ENCODE measurements at regions not wholly inside any gene's neighbourhood (a gene's known extent, or its start where the extent isn't known, plus 50 kb on each side); places are given as distances from the start of the nearest gene placed in this dataset.
A peak's percentile ranks its signal among the peaks of the same experiment; 100 is the strongest.

DNA sequence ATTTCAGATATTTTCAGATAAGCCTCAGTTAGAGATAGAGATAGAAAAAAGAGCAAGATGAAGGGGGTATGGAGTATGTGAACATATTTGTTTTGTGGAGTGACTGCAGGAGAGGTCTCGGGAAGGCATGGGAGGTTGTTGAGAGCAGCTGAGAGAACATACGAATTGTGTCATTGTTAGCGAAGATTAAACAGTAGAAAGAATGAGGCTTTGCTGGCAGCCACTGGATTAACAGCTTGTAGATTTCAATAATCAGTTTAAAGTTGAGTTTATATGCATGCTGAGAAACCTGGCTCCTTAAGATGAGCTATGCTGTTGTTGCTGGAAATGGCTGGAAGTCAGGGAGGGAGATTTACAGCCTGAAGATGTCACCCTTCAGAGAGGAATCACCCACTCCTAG lies 100.9 kb upstream of the SORCS3 start:
- TF ChIP-seq, protein P1, sequence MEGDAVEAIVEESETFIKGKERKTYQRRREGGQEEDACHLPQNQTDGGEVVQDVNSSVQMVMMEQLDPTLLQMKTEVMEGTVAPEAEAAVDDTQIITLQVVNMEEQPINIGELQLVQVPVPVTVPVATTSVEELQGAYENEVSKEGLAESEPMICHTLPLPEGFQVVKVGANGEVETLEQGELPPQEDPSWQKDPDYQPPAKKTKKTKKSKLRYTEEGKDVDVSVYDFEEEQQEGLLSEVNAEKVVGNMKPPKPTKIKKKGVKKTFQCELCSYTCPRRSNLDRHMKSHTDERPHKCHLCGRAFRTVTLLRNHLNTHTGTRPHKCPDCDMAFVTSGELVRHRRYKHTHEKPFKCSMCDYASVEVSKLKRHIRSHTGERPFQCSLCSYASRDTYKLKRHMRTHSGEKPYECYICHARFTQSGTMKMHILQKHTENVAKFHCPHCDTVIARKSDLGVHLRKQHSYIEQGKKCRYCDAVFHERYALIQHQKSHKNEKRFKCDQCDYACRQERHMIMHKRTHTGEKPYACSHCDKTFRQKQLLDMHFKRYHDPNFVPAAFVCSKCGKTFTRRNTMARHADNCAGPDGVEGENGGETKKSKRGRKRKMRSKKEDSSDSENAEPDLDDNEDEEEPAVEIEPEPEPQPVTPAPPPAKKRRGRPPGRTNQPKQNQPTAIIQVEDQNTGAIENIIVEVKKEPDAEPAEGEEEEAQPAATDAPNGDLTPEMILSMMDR (IDR thresholded peaks at IDR 0.05; ENCODE audit: low read depth, low read length, missing control alignments), result no peak
- in situ Hi-C loops (cut with HindIII; ENCODE audit: low pct_ligation_motif_present, low sequenced_read_pairs), result no loop called here
- DNase-seq, result no peak
- no peaks in the 10 kb centered on the region for H3K36me3 ChIP-seq (replicated peaks)
- no peak overlapping the region for H3K27ac ChIP-seq
- H3K4me3 ChIP-seq (ENCODE audit: low read depth, low read length), result no peak overlapping the region
- H3K27me3 ChIP-seq (replicated peaks), result no peaks in the 10 kb centered on the region

DNA sequence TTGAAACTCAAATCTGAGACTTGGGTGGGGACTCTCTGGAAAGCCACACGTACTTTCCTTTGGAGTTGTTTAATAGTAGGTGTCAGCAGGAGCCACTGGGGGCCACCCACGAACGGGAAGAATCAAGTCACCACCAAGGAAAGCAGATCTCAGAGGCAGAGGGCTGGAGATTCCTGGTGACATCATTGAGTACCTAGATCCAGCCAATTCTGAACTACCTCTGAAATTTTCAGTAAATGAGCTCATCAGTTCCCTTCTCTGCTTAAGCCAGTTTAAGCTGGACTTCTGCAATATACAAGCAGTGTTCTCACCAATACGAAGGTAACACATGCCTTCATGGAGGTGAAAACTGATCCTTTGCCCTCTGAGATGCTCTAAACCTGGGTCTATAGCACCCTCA lies 99.3 kb upstream of the SORCS3 start:
- DNase-seq, result no peak

DNA sequence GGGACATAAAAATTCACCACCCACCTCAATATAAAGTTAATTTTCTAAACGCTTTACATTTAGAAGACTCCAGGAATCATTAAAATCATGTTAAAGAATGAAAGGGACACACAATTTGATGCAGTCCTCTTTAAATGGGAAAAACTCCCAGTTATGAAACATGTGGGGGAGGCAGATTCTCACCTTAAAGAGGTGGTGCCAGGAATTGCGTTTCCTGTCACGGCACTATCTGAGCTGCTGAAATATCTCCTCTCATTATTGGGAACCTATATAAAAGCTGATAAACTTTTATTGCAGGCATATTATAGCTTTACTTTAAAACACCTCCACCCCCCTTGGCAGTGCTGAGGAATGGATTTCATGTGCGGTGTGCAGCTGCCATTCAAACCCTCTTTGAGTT lies 94.8 kb upstream of the SORCS3 start:
- Histone ChIP-seq H3K36me3 (replicated peaks) (no peaks in the 10 kb centered on the region), H3K4me3 (ENCODE audit: low read depth, low read length) (no peak overlapping the region), H3K27me3 (replicated peaks) (no peaks in the 10 kb centered on the region), H3K27ac (no peak overlapping the region)
- TF ChIP-seq, protein P1 (IDR thresholded peaks at IDR 0.05; ENCODE audit: low read depth, low read length, missing control alignments), result no peak
- no peak for DNase-seq
- in situ Hi-C loops (cut with HindIII; ENCODE audit: low pct_ligation_motif_present, low sequenced_read_pairs), result no loop called here

More for the DNA sequence above, 99.3 kb upstream of the SORCS3 start:
- Histone ChIP-seq H3K4me3 (ENCODE audit: low read depth, low read length) (no peak overlapping the region), H3K27ac (no peak overlapping the region), H3K27me3 (replicated peaks) (no peaks in the 10 kb centered on the region), H3K36me3 (replicated peaks) (no peaks in the 10 kb centered on the region)
- in situ Hi-C loops (cut with HindIII; ENCODE audit: low pct_ligation_motif_present, low sequenced_read_pairs), result no loop called here
- TF ChIP-seq, protein P1 (IDR thresholded peaks at IDR 0.05; ENCODE audit: low read depth, low read length, missing control alignments), result no peak

DNA sequence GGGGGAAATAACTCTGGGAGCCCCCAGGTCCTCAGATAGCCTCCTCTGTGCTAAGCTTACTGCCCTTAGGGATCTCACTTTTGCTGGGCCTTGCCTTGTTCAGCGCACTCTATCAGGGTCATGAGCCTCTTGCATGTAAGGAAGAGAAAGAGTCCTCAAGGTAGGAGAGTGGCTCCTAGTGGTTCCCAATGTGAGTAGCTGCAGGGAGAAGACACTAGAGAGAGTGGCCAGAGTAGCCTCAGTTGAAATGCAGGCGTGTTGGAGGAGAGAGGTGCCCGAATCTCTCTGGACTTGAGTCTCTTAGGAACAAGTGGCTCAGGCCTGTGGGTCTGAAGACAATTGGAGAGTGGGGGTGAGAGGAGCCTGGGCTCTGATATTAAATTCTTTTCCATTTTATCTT lies 94.3 kb upstream of the SORCS3 start:
- Histone ChIP-seq H3K27ac (no peak overlapping the region), H3K4me3 (ENCODE audit: low read depth, low read length) (no peak overlapping the region), H3K36me3 (replicated peaks) (no peaks in the 10 kb centered on the region), H3K27me3 (replicated peaks) (no peaks in the 10 kb centered on the region)
- DNase-seq, result no peak
- TF ChIP-seq, protein P1 (IDR thresholded peaks at IDR 0.05; ENCODE audit: low read depth, low read length, missing control alignments), result no peak
- in situ Hi-C loops (cut with HindIII; ENCODE audit: low pct_ligation_motif_present, low sequenced_read_pairs), result no loop called here

DNA sequence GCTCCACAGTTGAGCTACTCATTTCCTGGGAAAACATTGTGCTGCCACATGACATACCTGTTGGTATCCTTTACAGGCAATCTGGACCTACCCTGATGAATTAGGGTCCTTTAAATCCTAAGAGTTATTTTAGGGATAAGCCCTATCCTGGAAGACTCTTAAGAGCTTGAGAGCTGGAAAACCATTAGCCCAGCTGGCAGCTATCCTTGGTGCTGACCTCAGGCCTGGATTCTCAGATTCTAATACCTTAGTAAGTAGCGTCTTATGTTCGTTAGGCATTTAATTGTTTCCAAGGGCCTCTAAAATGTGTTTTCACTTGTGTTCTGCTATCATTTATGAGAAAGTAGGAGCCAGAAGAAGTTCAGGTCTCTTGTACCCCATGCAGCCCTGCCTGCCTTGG lies 93.0 kb upstream of the SORCS3 start:
- Histone ChIP-seq H3K36me3 (replicated peaks) (no peaks in the 10 kb centered on the region), H3K27ac (no peak overlapping the region), H3K27me3 (replicated peaks) (no peaks in the 10 kb centered on the region), H3K4me3 (ENCODE audit: low read depth, low read length) (no peak overlapping the region)
- in situ Hi-C loops (cut with HindIII; ENCODE audit: low pct_ligation_motif_present, low sequenced_read_pairs), result no loop called here
- TF ChIP-seq, protein P1 (IDR thresholded peaks at IDR 0.05; ENCODE audit: low read depth, low read length, missing control alignments), result no peak
- peak; percentile 31 for DNase-seq

DNA sequence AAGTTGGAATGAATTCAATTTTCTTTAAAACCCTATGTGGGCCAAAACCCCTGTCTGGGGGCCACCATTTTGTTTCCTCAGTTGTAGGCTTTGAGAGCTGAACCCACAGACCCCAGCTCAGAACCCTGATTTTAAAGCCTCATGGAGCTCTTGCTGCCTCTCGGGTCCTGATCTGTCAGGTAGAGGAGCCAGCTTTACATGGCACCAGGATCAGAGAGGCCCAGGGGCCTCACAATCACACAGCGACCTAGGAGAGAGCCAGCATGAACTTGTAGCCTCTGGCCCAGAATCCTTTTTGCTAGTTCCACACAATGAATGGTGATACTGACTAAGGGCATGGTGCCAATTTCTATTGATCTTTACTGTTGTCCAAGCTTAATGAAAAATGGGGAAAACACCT lies 84.3 kb upstream of the SORCS3 start:
- Histone ChIP-seq H3K4me3 (ENCODE audit: low read depth, low read length) (no peak overlapping the region), H3K27me3 (replicated peaks) (no peaks in the 10 kb centered on the region), H3K27ac (no peak overlapping the region), H3K36me3 (replicated peaks) (no peaks in the 10 kb centered on the region)
- DNase-seq, result no peak
- in situ Hi-C loops (cut with HindIII; ENCODE audit: low pct_ligation_motif_present, low sequenced_read_pairs), result no loop called here
- TF ChIP-seq, protein P1 (IDR thresholded peaks at IDR 0.05; ENCODE audit: low read depth, low read length, missing control alignments), result no peak

All from brain microvascular endothelial cell (primary cell).